DND-41 (cell line): ENCODE measurements at regions not wholly inside any gene's neighbourhood (a gene's known extent, or its start where the extent isn't known, plus 50 kb on each side); places are given as distances from the start of the nearest gene placed in this dataset.

Experiments used
- EZH2 ChIP-seq: IDR thresholded peaks from 3 replicates; pipeline ENCODE4 v1.6.1; 2012; ENCODE audit warnings: borderline replicate concordance, low read depth, mild to moderate bottlenecking, moderate library complexity, low read length, inconsistent platforms; ENCODE audit not compliant: severe bottlenecking
- TF ChIP-seq, protein P1 (sequence below): IDR thresholded peaks from 2 replicates; pipeline ENCODE4 v1.5.1; 2012; ENCODE audit warnings: borderline replicate concordance, low read length, moderate library complexity, mild to moderate bottlenecking; ENCODE audit not compliant: poor library complexity, severe bottlenecking; ENCODE audit errors: extremely low read depth

DNA sequence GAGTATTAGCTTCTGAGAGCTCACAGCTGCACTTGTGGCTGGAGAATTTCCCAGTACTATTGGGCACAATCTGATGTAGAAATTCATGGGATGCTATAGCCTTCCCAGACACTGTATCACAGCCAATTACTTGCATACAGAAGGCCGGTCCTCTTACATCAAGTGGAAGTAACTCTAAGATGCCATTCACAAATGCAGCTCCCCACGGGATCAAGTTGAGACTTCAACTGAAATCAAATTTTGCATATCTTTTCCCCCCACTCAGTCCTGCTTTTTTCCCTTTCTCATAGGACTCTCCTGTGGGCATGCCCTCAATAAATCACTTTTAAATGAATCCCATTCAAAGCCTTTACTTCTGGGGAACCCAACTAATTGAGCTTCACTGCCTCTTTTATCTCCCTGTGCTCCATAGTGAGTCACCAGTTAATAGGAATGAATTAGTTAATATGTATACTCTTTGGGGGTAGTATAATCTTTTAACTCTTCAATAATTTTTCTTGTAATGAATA, 1970.8 kb downstream of the OLFM4 start:
- TF ChIP-seq, protein P1, sequence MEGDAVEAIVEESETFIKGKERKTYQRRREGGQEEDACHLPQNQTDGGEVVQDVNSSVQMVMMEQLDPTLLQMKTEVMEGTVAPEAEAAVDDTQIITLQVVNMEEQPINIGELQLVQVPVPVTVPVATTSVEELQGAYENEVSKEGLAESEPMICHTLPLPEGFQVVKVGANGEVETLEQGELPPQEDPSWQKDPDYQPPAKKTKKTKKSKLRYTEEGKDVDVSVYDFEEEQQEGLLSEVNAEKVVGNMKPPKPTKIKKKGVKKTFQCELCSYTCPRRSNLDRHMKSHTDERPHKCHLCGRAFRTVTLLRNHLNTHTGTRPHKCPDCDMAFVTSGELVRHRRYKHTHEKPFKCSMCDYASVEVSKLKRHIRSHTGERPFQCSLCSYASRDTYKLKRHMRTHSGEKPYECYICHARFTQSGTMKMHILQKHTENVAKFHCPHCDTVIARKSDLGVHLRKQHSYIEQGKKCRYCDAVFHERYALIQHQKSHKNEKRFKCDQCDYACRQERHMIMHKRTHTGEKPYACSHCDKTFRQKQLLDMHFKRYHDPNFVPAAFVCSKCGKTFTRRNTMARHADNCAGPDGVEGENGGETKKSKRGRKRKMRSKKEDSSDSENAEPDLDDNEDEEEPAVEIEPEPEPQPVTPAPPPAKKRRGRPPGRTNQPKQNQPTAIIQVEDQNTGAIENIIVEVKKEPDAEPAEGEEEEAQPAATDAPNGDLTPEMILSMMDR = no peak
- no peak for TF ChIP-seq EZH2
